SJCRH30 (cell line): ENCODE measurements at regions not wholly inside any gene's neighbourhood (a gene's known extent, or its start where the extent isn't known, plus 50 kb on each side); places are given as distances from the start of the nearest gene placed in this dataset.
"Not testable (repeated sequence)": the region's sequence is repeated elsewhere in the genome, so short reads cannot be mapped to it uniquely, and the experiment has no call there.

Experiments
- DNase-seq, 2 experiments: peaks; one replicate each; pipeline ENCODE4 v3.0.0-alpha.2; 2015 to 2020
- H3K27ac ChIP-seq: fragments of 250-450 bp; sonication (Bioruptor Pico); 2 replicates; pipeline ENCODE4 v1.5.1; 2020; ENCODE audit warnings: mild to moderate bottlenecking, moderate library complexity
- H3K27me3 ChIP-seq: fragments of 250-450 bp; sonication (Bioruptor Pico); 2 replicates; pipeline ENCODE4 v1.5.1; 2020; ENCODE audit warnings: mild to moderate bottlenecking, moderate library complexity
- H3K36me3 ChIP-seq: fragments of 250-450 bp; sonication (Bioruptor Pico); 2 replicates; pipeline ENCODE4 v1.5.1; 2020; ENCODE audit warnings: mild to moderate bottlenecking, moderate library complexity
- H3K4me1 ChIP-seq: fragments of 250-450 bp; sonication (Bioruptor Pico); 2 replicates; pipeline ENCODE4 v1.5.1; 2020; ENCODE audit warnings: mild to moderate bottlenecking, moderate library complexity
- H3K4me3 ChIP-seq: fragments of 250-450 bp; sonication (Bioruptor Pico); 2 replicates; pipeline ENCODE4 v1.5.1; 2020; ENCODE audit warnings: mild to moderate bottlenecking, moderate library complexity
- H3K9me3 ChIP-seq: fragments of 250-450 bp; sonication (Bioruptor Pico); replicated peaks from 2 replicates; pipeline ENCODE4 v1.5.1; 2020; ENCODE audit warnings: mild to moderate bottlenecking, moderate library complexity

GRCh38 chr3:43236008-43236407 lies 50.3 kb upstream of the SNRK start:
- Histone ChIP-seq H3K27me3 (no peaks in the 10 kb centered on the region), H3K9me3 (no peaks in the 10 kb centered on the region), H3K4me1 (peaks cover 7% of the 10 kb centered on the region), H3K4me3 (no peak overlapping the region), H3K27ac (no peak overlapping the region), H3K36me3 (no peaks in the 10 kb centered on the region)
- no peak for DNase-seq

- Histone ChIP-seq H3K36me3 (no peaks in the 10 kb centered on the region), H3K27ac (no peak overlapping the region), H3K27me3 (no peaks in the 10 kb centered on the region), H3K9me3 (no peaks in the 10 kb centered on the region), H3K4me1 (peaks cover 7% of the 10 kb centered on the region), H3K4me3 (no peak overlapping the region)
- DNase-seq: no peak
Measured at GRCh38 chr3:43233062-43233461, 53.3 kb upstream of the SNRK start.

- Histone ChIP-seq H3K4me3 (no peak overlapping the region), H3K27me3 (no peaks in the 10 kb centered on the region), H3K27ac (no peak overlapping the region), H3K36me3 (no peaks in the 10 kb centered on the region), H3K9me3 (no peaks in the 10 kb centered on the region), H3K4me1 (peaks cover 7% of the 10 kb centered on the region)
- peak in 1 of 2 experiments; percentile 8 for DNase-seq
Measured at GRCh38 chr3:43231276-43232000, 54.9 kb upstream of the SNRK start.

- not testable (repeated sequence) for H3K36me3 ChIP-seq, DNase-seq
Measured at GRCh38 chr3:43229865-43230264, 56.5 kb upstream of the SNRK start.

GRCh38 chr3:43227685-43228084 lies 58.7 kb upstream of the SNRK start:
- not testable (repeated sequence) for H3K9me3 ChIP-seq, H3K27ac ChIP-seq, H3K36me3 ChIP-seq, H3K4me3 ChIP-seq, H3K27me3 ChIP-seq, DNase-seq, H3K4me1 ChIP-seq

More at GRCh38 chr3:43229865-43230264, 56.5 kb upstream of the SNRK start:
- H3K4me1 ChIP-seq, H3K27ac ChIP-seq, H3K27me3 ChIP-seq, H3K4me3 ChIP-seq, H3K9me3 ChIP-seq: not testable (repeated sequence)

GRCh38 chr3:43224405-43225073 lies 61.8 kb upstream of the SNRK start:
- H3K4me3 ChIP-seq: no peak overlapping the region
- no peaks in the 10 kb centered on the region for H3K4me1 ChIP-seq
- no peak overlapping the region for H3K27ac ChIP-seq
- H3K36me3 ChIP-seq: no peaks in the 10 kb centered on the region
- DNase-seq: no peak
- H3K27me3 ChIP-seq: no peaks in the 10 kb centered on the region
- H3K9me3 ChIP-seq: no peaks in the 10 kb centered on the region

- no peaks in the 10 kb centered on the region for H3K36me3 ChIP-seq
- H3K9me3 ChIP-seq: no peaks in the 10 kb centered on the region
- no peak for DNase-seq
- H3K27me3 ChIP-seq: no peaks in the 10 kb centered on the region
- no peaks in the 10 kb centered on the region for H3K4me1 ChIP-seq
- no peak overlapping the region for H3K4me3 ChIP-seq
- H3K27ac ChIP-seq: no peak overlapping the region
Measured at GRCh38 chr3:43223670-43224364, 62.5 kb upstream of the SNRK start.

GRCh38 chr3:43222590-43222989 lies 63.8 kb upstream of the SNRK start:
- H3K36me3 ChIP-seq: no peaks in the 10 kb centered on the region
- no peaks in the 10 kb centered on the region for H3K4me1 ChIP-seq
- no peak overlapping the region for H3K4me3 ChIP-seq
- DNase-seq: no peak
- no peaks in the 10 kb centered on the region for H3K9me3 ChIP-seq
- H3K27ac ChIP-seq: no peak overlapping the region
- no peaks in the 10 kb centered on the region for H3K27me3 ChIP-seq

GRCh38 chr3:43221076-43221475 lies 65.3 kb upstream of the SNRK start:
- Histone ChIP-seq H3K4me1 (no peaks in the 10 kb centered on the region), H3K9me3 (no peaks in the 10 kb centered on the region), H3K36me3 (no peaks in the 10 kb centered on the region), H3K27ac (no peak overlapping the region), H3K4me3 (no peak overlapping the region), H3K27me3 (no peaks in the 10 kb centered on the region)
- no peak for DNase-seq

- no peaks in the 10 kb centered on the region for H3K36me3 ChIP-seq
- no peak overlapping the region for H3K27ac ChIP-seq
- no peak for DNase-seq
- no peaks in the 10 kb centered on the region for H3K27me3 ChIP-seq
- H3K4me1 ChIP-seq: no peaks in the 10 kb centered on the region
- H3K9me3 ChIP-seq: no peaks in the 10 kb centered on the region
- H3K4me3 ChIP-seq: no peak overlapping the region
Measured at GRCh38 chr3:43219616-43220015, 66.7 kb upstream of the SNRK start.

- no peak for DNase-seq
Measured at GRCh38 chr3:43218921-43219320, 67.4 kb upstream of the SNRK start.

GRCh38 chr3:43218156-43218555 lies 68.2 kb upstream of the SNRK start:
- no peak overlapping the region for H3K27ac ChIP-seq
- no peak for DNase-seq
- H3K9me3 ChIP-seq: no peaks in the 10 kb centered on the region
- no peaks in the 10 kb centered on the region for H3K4me1 ChIP-seq
- H3K4me3 ChIP-seq: no peak overlapping the region
- H3K36me3 ChIP-seq: no peaks in the 10 kb centered on the region
- no peaks in the 10 kb centered on the region for H3K27me3 ChIP-seq

More at GRCh38 chr3:43218921-43219320, 67.4 kb upstream of the SNRK start:
- Histone ChIP-seq H3K27me3 (no peaks in the 10 kb centered on the region), H3K4me3 (no peak overlapping the region), H3K9me3 (no peaks in the 10 kb centered on the region), H3K4me1 (no peaks in the 10 kb centered on the region), H3K27ac (no peak overlapping the region), H3K36me3 (no peaks in the 10 kb centered on the region)

GRCh38 chr3:43217633-43218032 lies 68.7 kb upstream of the SNRK start:
- Histone ChIP-seq H3K4me1 (no peaks in the 10 kb centered on the region), H3K9me3 (no peaks in the 10 kb centered on the region), H3K36me3 (no peaks in the 10 kb centered on the region), H3K4me3 (no peak overlapping the region), H3K27me3 (no peaks in the 10 kb centered on the region), H3K27ac (no peak overlapping the region)
- no peak for DNase-seq

- Histone ChIP-seq H3K4me1 (no peaks in the 10 kb centered on the region), H3K27ac (no peak overlapping the region), H3K36me3 (no peaks in the 10 kb centered on the region), H3K4me3 (no peak overlapping the region), H3K27me3 (no peaks in the 10 kb centered on the region), H3K9me3 (no peaks in the 10 kb centered on the region)
- no peak for DNase-seq
Measured at GRCh38 chr3:43217206-43217605, 69.1 kb upstream of the SNRK start.

- H3K36me3 ChIP-seq: no peaks in the 10 kb centered on the region
- no peaks in the 10 kb centered on the region for H3K4me1 ChIP-seq
- H3K27me3 ChIP-seq: no peaks in the 10 kb centered on the region
- DNase-seq: no peak
- H3K27ac ChIP-seq: no peak overlapping the region
- no peaks in the 10 kb centered on the region for H3K9me3 ChIP-seq
- no peak overlapping the region for H3K4me3 ChIP-seq
Measured at GRCh38 chr3:43215663-43216275, 70.6 kb upstream of the SNRK start.
